GM18867 (cell line): ENCODE measurements at regions not wholly inside any gene's neighbourhood (a gene's known extent, or its start where the extent isn't known, plus 50 kb on each side); places are given as distances from the start of the nearest gene placed in this dataset.

ENCODE experiments used
- ATAC-seq: cut with Tn5 transposase; IDR thresholded peaks from one replicate; pipeline ENCODE4 v1.9.1; 2021; ENCODE audit warnings: mild to moderate bottlenecking, moderate library complexity; ENCODE audit not compliant: unreplicated experiment

- ATAC-seq: no peak
These were observed 753.3 kb downstream of the NXPH1 start for GRCh38 chr7:9186730-9187129.

- ATAC-seq: no peak
These were observed 756.3 kb downstream of the NXPH1 start for GRCh38 chr7:9189703-9190102.

- no peak for ATAC-seq
These were observed 759.6 kb downstream of the NXPH1 start for GRCh38 chr7:9192969-9193368.

GRCh38 chr7:9200626-9201025, 767.2 kb downstream of the NXPH1 start:
- ATAC-seq: no peak

GRCh38 chr7:9201928-9202327, 768.5 kb downstream of the NXPH1 start:
- no peak for ATAC-seq

- ATAC-seq: no peak
These were observed 771.2 kb downstream of the NXPH1 start for GRCh38 chr7:9204571-9204970.

- ATAC-seq: no peak
These were observed 776.7 kb downstream of the NXPH1 start for GRCh38 chr7:9210114-9210513.

GRCh38 chr7:9217204-9217603, 783.8 kb downstream of the NXPH1 start:
- ATAC-seq: no peak

- no peak for ATAC-seq
These were observed 793.1 kb downstream of the NXPH1 start for GRCh38 chr7:9226500-9226899.

- ATAC-seq: no peak
These were observed 798.3 kb downstream of the NXPH1 start for GRCh38 chr7:9231630-9232121.

- ATAC-seq: no peak
These were observed 806.6 kb downstream of the NXPH1 start for GRCh38 chr7:9240001-9240400.

- no peak for ATAC-seq
These were observed 808.4 kb downstream of the NXPH1 start for GRCh38 chr7:9241826-9242225.

- ATAC-seq: no peak
These were observed 809.2 kb downstream of the NXPH1 start for GRCh38 chr7:9242636-9243035.

GRCh38 chr7:9250876-9251275, 817.5 kb downstream of the NXPH1 start:
- no peak for ATAC-seq

- no peak for ATAC-seq
These were observed 831.0 kb downstream of the NXPH1 start for GRCh38 chr7:9264395-9264794.

- ATAC-seq: no peak
These were observed 846.7 kb downstream of the NXPH1 start for GRCh38 chr7:9280088-9280487.

GRCh38 chr7:9283246-9283645, 849.8 kb downstream of the NXPH1 start:
- ATAC-seq: no peak

GRCh38 chr7:9302436-9302835, 869.0 kb downstream of the NXPH1 start:
- ATAC-seq: no peak

- ATAC-seq: no peak
These were observed 873.7 kb downstream of the NXPH1 start for GRCh38 chr7:9307131-9307530.

GRCh38 chr7:9324513-9324912, 891.1 kb downstream of the NXPH1 start:
- ATAC-seq: no peak

- no peak for ATAC-seq
These were observed 894.9 kb downstream of the NXPH1 start for GRCh38 chr7:9328296-9328695.

GRCh38 chr7:9349625-9350024, 916.2 kb downstream of the NXPH1 start:
- no peak for ATAC-seq

- ATAC-seq: no peak
These were observed 957.8 kb downstream of the NXPH1 start for GRCh38 chr7:9391221-9391620.

- no peak for ATAC-seq
These were observed 958.6 kb downstream of the NXPH1 start for GRCh38 chr7:9391984-9392383.
